ENCODE measurements at regions not wholly inside any gene's neighbourhood (a gene's known extent, or its start where the extent isn't known, plus 50 kb on each side); places are given as distances from the start of the nearest gene placed in this dataset.

- no peak overlapping the region for H3K27ac ChIP-seq
- H3K4me1 ChIP-seq (replicated peaks in 1 of 2): peaks cover 0 to 7% of the 10 kb centered on the region in 2 donors
- intact Hi-C loops (cut with DNase I): no loop called here
- H3K4me3 ChIP-seq: no peak overlapping the region
- TF ChIP-seq POLR2A (IDR thresholded peaks at IDR 0.05): no peak
- TF ChIP-seq, protein P1, sequence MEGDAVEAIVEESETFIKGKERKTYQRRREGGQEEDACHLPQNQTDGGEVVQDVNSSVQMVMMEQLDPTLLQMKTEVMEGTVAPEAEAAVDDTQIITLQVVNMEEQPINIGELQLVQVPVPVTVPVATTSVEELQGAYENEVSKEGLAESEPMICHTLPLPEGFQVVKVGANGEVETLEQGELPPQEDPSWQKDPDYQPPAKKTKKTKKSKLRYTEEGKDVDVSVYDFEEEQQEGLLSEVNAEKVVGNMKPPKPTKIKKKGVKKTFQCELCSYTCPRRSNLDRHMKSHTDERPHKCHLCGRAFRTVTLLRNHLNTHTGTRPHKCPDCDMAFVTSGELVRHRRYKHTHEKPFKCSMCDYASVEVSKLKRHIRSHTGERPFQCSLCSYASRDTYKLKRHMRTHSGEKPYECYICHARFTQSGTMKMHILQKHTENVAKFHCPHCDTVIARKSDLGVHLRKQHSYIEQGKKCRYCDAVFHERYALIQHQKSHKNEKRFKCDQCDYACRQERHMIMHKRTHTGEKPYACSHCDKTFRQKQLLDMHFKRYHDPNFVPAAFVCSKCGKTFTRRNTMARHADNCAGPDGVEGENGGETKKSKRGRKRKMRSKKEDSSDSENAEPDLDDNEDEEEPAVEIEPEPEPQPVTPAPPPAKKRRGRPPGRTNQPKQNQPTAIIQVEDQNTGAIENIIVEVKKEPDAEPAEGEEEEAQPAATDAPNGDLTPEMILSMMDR (IDR thresholded peaks at IDR 0.05): no peak
- H3K27me3 ChIP-seq: no peaks in the 10 kb centered on the region
- H3K36me3 ChIP-seq (replicated peaks in 1 of 2): no peaks in the 10 kb centered on the region
- H3K9me3 ChIP-seq (replicated peaks in 1 of 3): no peaks in the 10 kb centered on the region
- 28 to 36% (median 32%) methylated on average over 10 of the region's 10 CpGs for WGBS, 4 donors
- DNase-seq: peak in 1 of 7 donors; percentile 5
Observed at GRCh38 chr4:105088110-105088879, 58.4 kb upstream of the TET2 start.

DNA sequence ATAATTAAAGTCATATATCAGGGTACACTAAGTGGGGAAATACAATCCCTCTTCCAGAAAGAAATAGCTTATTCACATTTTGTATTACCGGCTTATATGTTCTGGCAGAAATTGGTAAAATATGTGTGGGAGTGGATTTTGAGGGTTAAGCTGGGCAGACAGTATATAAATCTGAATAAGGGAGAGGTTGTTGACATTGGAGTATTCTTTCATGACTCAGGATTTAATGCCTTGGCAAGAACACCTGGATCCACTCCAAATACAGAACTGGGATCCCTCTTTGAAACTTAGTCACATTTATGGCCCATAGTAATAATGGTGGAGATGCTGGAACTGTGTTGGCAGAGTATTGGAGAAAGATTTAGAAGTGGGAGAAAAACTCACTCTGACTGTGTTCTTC lies 54.3 kb upstream of the TET2 start:
- intact Hi-C loops (cut with DNase I): no loop called here
- no peaks in the 10 kb centered on the region for H3K36me3 ChIP-seq (replicated peaks in 1 of 2)
- peaks cover 0 to 9% (median 0%) of the 10 kb centered on the region in 3 donors for H3K9me3 ChIP-seq (replicated peaks in 1 of 3)
- peaks cover 0 to 7% of the 10 kb centered on the region in 2 donors for H3K4me1 ChIP-seq (replicated peaks in 1 of 2)
- no peaks in the 10 kb centered on the region for H3K27me3 ChIP-seq
- no peak for DNase-seq
- H3K4me3 ChIP-seq: no peak overlapping the region
- no peak overlapping the region for H3K27ac ChIP-seq
- TF ChIP-seq POLR2A (IDR thresholded peaks at IDR 0.05): no peak
- TF ChIP-seq, protein P1 (IDR thresholded peaks at IDR 0.05): no peak
- 59 to 73% (median 67%) methylated on average over 1 of the region's 1 CpG for WGBS, 4 donors

DNA sequence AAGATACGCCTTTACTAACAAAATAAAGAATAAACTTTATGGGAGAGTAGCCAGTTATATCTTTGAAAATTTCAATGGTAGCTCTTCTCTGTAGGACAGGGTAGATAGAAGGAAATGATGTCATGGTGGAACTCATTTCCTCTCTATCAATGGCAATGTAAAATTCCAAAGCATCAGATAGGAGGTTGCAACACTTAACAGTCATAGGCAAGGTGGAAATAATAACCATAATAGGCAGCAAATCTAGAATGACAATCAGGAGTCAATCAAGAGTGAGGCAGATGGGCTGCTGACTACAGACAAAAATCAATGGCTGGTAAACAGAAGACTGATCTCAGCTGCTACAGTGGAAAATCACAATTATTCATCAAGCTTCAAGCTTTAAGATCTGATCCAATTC lies 53.9 kb upstream of the TET2 start:
- Histone ChIP-seq H3K4me1 (replicated peaks in 1 of 2) (peaks cover 0 to 7% of the 10 kb centered on the region in 2 donors), H3K9me3 (replicated peaks in 1 of 3) (peaks cover 0 to 9% (median 0%) of the 10 kb centered on the region in 3 donors), H3K27ac (no peak overlapping the region), H3K36me3 (replicated peaks in 1 of 2) (no peaks in the 10 kb centered on the region), H3K4me3 (no peak overlapping the region), H3K27me3 (no peaks in the 10 kb centered on the region)
- TF ChIP-seq, protein P1 (IDR thresholded peaks at IDR 0.05): no peak
- TF ChIP-seq POLR2A (IDR thresholded peaks at IDR 0.05): no peak
- intact Hi-C loops (cut with DNase I): no loop called here
- DNase-seq: no peak
- WGBS, 4 donors: 62 to 74% (median 73%) methylated on average over 1 of the region's 1 CpG

- no peak overlapping the region for H3K27ac ChIP-seq
- intact Hi-C loops (cut with DNase I): no loop called here
- H3K36me3 ChIP-seq (replicated peaks in 1 of 2): no peaks in the 10 kb centered on the region
- TF ChIP-seq, protein P1 (IDR thresholded peaks at IDR 0.05): no peak
- no peak for TF ChIP-seq POLR2A (IDR thresholded peaks at IDR 0.05)
- DNase-seq: no peak
- H3K4me3 ChIP-seq: no peak overlapping the region
- no peaks in the 10 kb centered on the region for H3K27me3 ChIP-seq
- peaks cover 0 to 9% (median 0%) of the 10 kb centered on the region in 3 donors for H3K9me3 ChIP-seq (replicated peaks in 1 of 3)
- H3K4me1 ChIP-seq (replicated peaks in 1 of 2): no peaks in the 10 kb centered on the region
- 63 to 73% (median 70%) methylated on average over 2 of the region's 2 CpGs for WGBS, 4 donors
Observed at GRCh38 chr4:105093975-105094374, 52.7 kb upstream of the TET2 start.

Small RNAs in the stretch of these regions (small RNA-seq; reads per million reads assigned to genes)
- gene AC096577.2 (0 reads per million in 2 donors), gene RNU6-351P (0 reads per million in 2 donors)

Measured in adrenal gland (tissue), 9 donors.